NCI-H2107 treated with DMSO at 0.1 percent for 48 hours (cell line): ENCODE measurements at regions not wholly inside any gene's neighbourhood (a gene's known extent, or its start where the extent isn't known, plus 50 kb on each side); places are given as distances from the start of the nearest gene placed in this dataset.
"Not testable (repeated sequence)": the region's sequence is repeated elsewhere in the genome, so short reads cannot be mapped to it uniquely, and the experiment has no call there.

ENCODE experiments used
- DNase-seq: peaks from one replicate; lab custom pipeline; 2025; ENCODE audit not compliant: unreplicated experiment; lab: John Stamatoyannopoulos, UW

- DNase-seq, result no peak
Measured at GRCh38 chr2:40043641-40044040, 264.6 kb upstream of the THUMPD2 start.

- no peak for DNase-seq
Measured at GRCh38 chr2:40043191-40043590, 264.1 kb upstream of the THUMPD2 start.

GRCh38 chr2:40041422-40042382 lies 262.6 kb upstream of the THUMPD2 start:
- no peak for DNase-seq

- no peak for DNase-seq
Measured at GRCh38 chr2:40039549-40039948, 260.5 kb upstream of the THUMPD2 start.

GRCh38 chr2:40038646-40039045 lies 259.6 kb upstream of the THUMPD2 start:
- no peak for DNase-seq

- DNase-seq, result no peak
Measured at GRCh38 chr2:40037303-40037702, 258.2 kb upstream of the THUMPD2 start.

- DNase-seq, result no peak
Measured at GRCh38 chr2:40036241-40036640, 257.2 kb upstream of the THUMPD2 start.

- DNase-seq, result no peak
Measured at GRCh38 chr2:40034801-40035200, 255.7 kb upstream of the THUMPD2 start.

GRCh38 chr2:40034198-40034597 lies 255.1 kb upstream of the THUMPD2 start:
- DNase-seq, result no peak

GRCh38 chr2:40033781-40034180 lies 254.7 kb upstream of the THUMPD2 start:
- no peak for DNase-seq

GRCh38 chr2:40032650-40033319 lies 253.7 kb upstream of the THUMPD2 start:
- DNase-seq, result no peak

- no peak for DNase-seq
Measured at GRCh38 chr2:40030456-40030975, 251.5 kb upstream of the THUMPD2 start.

GRCh38 chr2:40028792-40029488 lies 249.9 kb upstream of the THUMPD2 start:
- no peak for DNase-seq

- no peak for DNase-seq
Measured at GRCh38 chr2:40027968-40028367, 248.9 kb upstream of the THUMPD2 start.

GRCh38 chr2:40025276-40025675 lies 246.2 kb upstream of the THUMPD2 start:
- DNase-seq, result not testable (repeated sequence)

GRCh38 chr2:40020997-40021396 lies 241.9 kb upstream of the THUMPD2 start:
- no peak for DNase-seq

- DNase-seq, result no peak
Measured at GRCh38 chr2:40016151-40016885, 237.3 kb upstream of the THUMPD2 start.

GRCh38 chr2:40013962-40014361 lies 234.9 kb upstream of the THUMPD2 start:
- DNase-seq, result not testable (repeated sequence)

GRCh38 chr2:40004336-40004735 lies 225.3 kb upstream of the THUMPD2 start:
- no peak for DNase-seq

GRCh38 chr2:40002339-40002738 lies 223.3 kb upstream of the THUMPD2 start:
- DNase-seq, result no peak

- DNase-seq, result no peak
Measured at GRCh38 chr2:39999864-40000263, 220.8 kb upstream of the THUMPD2 start.
